ENCODE measurements at regions not wholly inside any gene's neighbourhood (a gene's known extent, or its start where the extent isn't known, plus 50 kb on each side); places are given as distances from the start of the nearest gene placed in this dataset.

GRCh38 chr5:15092801-15093200 lies 221.2 kb upstream of the ANKH start:
- POLR2A ChIA-PET (ENCODE audit: partially characterized antibody), result no interaction called here
- no peak overlapping the region for H2BK5ac ChIP-seq (ENCODE audit: low read depth, low read length)
- no peak for TF ChIP-seq SP1 (IDR thresholded peaks at IDR 0.05; ENCODE audit: low read depth, low read length)
- TF ChIP-seq CBX8 (IDR thresholded peaks at IDR 0.05; ENCODE audit: borderline replicate concordance, low read depth, low read length), result no peak
- TF ChIP-seq SIX5 (IDR thresholded peaks at IDR 0.05; ENCODE audit: low read depth, low read length), result no peak
- no peak for TF ChIP-seq SAP30 (IDR thresholded peaks at IDR 0.05; ENCODE audit: insufficient read depth, insufficient replicate concordance, low read length)
- TF ChIP-seq NANOG (IDR thresholded peaks at IDR 0.05; ENCODE audit: insufficient read depth, low read depth, low read length, poor library complexity, severe bottlenecking), result no peak
- no peak for TF ChIP-seq CTBP2 (IDR thresholded peaks at IDR 0.05; ENCODE audit: borderline replicate concordance, insufficient read depth, insufficient read length, low read length)
- no peak for TF ChIP-seq RAD21 (IDR thresholded peaks at IDR 0.05 in 1 of 2, conservative IDR thresholded peaks at IDR 0.05 in 1 of 2; ENCODE audit: low read depth in 2 of 2, low read length in 2 of 2)
- no peak for TF ChIP-seq KDM4A (IDR thresholded peaks at IDR 0.05; ENCODE audit: low read depth, low read length, severe bottlenecking)
- TF ChIP-seq EZH2 (IDR thresholded peaks at IDR 0.05; ENCODE audit: low read depth, low read length, severe bottlenecking), result no peak
- TF ChIP-seq CBX5 (IDR thresholded peaks at IDR 0.05; ENCODE audit: low read depth, low read length), result no peak
- TF ChIP-seq POLR2AphosphoS5 (IDR thresholded peaks at IDR 0.05; ENCODE audit: low read depth, low read length), result no peak
- TF ChIP-seq RFX5 (IDR thresholded peaks at IDR 0.05; ENCODE audit: borderline replicate concordance, low read depth, low read length), result no peak
- no peak for TF ChIP-seq RXRA (IDR thresholded peaks at IDR 0.05; ENCODE audit: insufficient read depth, low read depth, low read length)
- TF ChIP-seq HDAC2 (IDR thresholded peaks at IDR 0.05; ENCODE audit: borderline replicate concordance in 1 of 2, low read depth in 2 of 2, low read length in 2 of 2), result no peak

More at GRCh38 chr5:15092801-15093200, 221.2 kb upstream of the ANKH start:
- Histone ChIP-seq H3K4me3 (ENCODE audit: extremely low read depth in 1 of 4, insufficient read depth in 2 of 4, low read depth in 3 of 4, low read length in 4 of 4) (no peak overlapping the region), H3K79me2 (ENCODE audit: control insufficient read depth in 1 of 2, insufficient read depth in 2 of 2, low read length in 2 of 2) (no peaks in the 10 kb centered on the region), H3K79me1 (ENCODE audit: low read depth, low read length) (no peaks in the 10 kb centered on the region), H2AK5ac (ENCODE audit: low read depth, low read length) (no peak overlapping the region), H3K4me1 (replicated peaks in 1 of 4; ENCODE audit: control insufficient read depth in 3 of 4, insufficient read depth in 4 of 4, low read length in 3 of 4) (no peaks in the 10 kb centered on the region), H3K14ac (ENCODE audit: insufficient read length) (no peak overlapping the region), H2BK20ac (ENCODE audit: low read length) (no peak overlapping the region), H4K8ac (ENCODE audit: extremely low read depth, insufficient read depth, low read length) (no peak overlapping the region), H3K56ac (replicated peaks; ENCODE audit: insufficient read length, low read depth, low read length) (no peak overlapping the region), H3K18ac (ENCODE audit: extremely low read depth, low read length) (no peak overlapping the region), H3K23me2 (ENCODE audit: low read depth, low read length) (peaks cover 2% of the 10 kb centered on the region; the same call in 1 of the 2 replicates), H3K9me3 (ENCODE audit: insufficient read depth in 2 of 2, low read depth in 1 of 2, low read length in 1 of 2) (no peaks in the 10 kb centered on the region), H2BK15ac (ENCODE audit: low read length) (no peak overlapping the region), H3K4ac (replicated peaks; ENCODE audit: insufficient read length, low read depth, low read length) (no peak overlapping the region), H2BK120ac (replicated peaks; ENCODE audit: low read depth, low read length) (no peak overlapping the region), H4K5ac (ENCODE audit: insufficient read length, low read depth, low read length) (no peak overlapping the region), H3K4me2 (ENCODE audit: insufficient read depth in 1 of 2, low read depth in 2 of 2, low read length in 2 of 2) (no peak overlapping the region), H3K36me3 (ENCODE audit: control insufficient read depth in 2 of 4, insufficient read depth in 4 of 4, low read length in 3 of 4) (no peaks in the 10 kb centered on the region), H3K27ac (ENCODE audit: low read depth, low read length) (no peak overlapping the region), H3K9ac (replicated peaks in 1 of 4; ENCODE audit: extremely low read depth in 1 of 4, low read depth in 3 of 4, low read length in 3 of 4) (no peak overlapping the region), H3K27me3 (replicated peaks in 1 of 4; ENCODE audit: control insufficient read depth in 3 of 4, extremely low read depth in 1 of 4, insufficient read depth in 3 of 4, low read length in 3 of 4) (no peaks in the 10 kb centered on the region), H2AFZ (ENCODE audit: low read length) (no peak overlapping the region), H3K23ac (ENCODE audit: insufficient read length) (no peak overlapping the region), H2BK12ac (ENCODE audit: low read depth, low read length) (no peak overlapping the region), H4K20me1 (replicated peaks in 1 of 2; ENCODE audit: control insufficient read depth in 1 of 2, insufficient read depth in 2 of 2, low read length in 2 of 2) (no peaks in the 10 kb centered on the region), H4K91ac (replicated peaks; ENCODE audit: insufficient read length, low read length) (no peak overlapping the region)
- FAIRE-seq (no peak), DNase-seq (ENCODE audit: low read depth in 1 of 2, low spot score in 2 of 2) (no peak)
- 95% methylated on average over 7 of the region's 7 CpGs; no CpG with 5 or more reads in 1 of the 2 experiments for WGBS, 2 experiments (ENCODE audit: extremely low coverage in 1 of 2, insufficient coverage in 1 of 2, insufficient read length in 1 of 2, insufficient replicate concordance in 2 of 2, low coverage in 1 of 2, low lambda C conversion rate in 2 of 2, missing lambda C conversion rate in 1 of 2)
- CTCF ChIA-PET (ENCODE audit: partially characterized antibody), result interaction anchor here (1.5 to 2.9 kb wide), 2 partner anchors 11 to 13 kb away, joined by 7 to 8 read pairs; no protein-coding TSS in a partner anchor

Data from H1 (cell line).